GM12865 (cell line): ENCODE measurements at regions not wholly inside any gene's neighbourhood (a gene's known extent, or its start where the extent isn't known, plus 50 kb on each side); places are given as distances from the start of the nearest gene placed in this dataset.

ENCODE experiments used
- DNase-seq: peaks from one replicate; pipeline ENCODE4 v3.0.0; 2010; ENCODE audit warnings: low read depth
- H3K4me3 ChIP-seq: 2 replicates; pipeline ENCODE4 v1.5.1; 2011; ENCODE audit warnings: mild to moderate bottlenecking, low read depth, low read length, control low read depth
- CTCF ChIP-seq: IDR thresholded peaks from 2 replicates; pipeline ENCODE4 v1.5.1; 2011; ENCODE audit warnings: low read length, control low read depth, low read depth, inconsistent platforms; ENCODE audit not compliant: insufficient read depth; ENCODE audit errors: missing control alignments

- H3K4me3 ChIP-seq = peak overlapping the region; percentile 44
- DNase-seq = peak; percentile 90
- TF ChIP-seq CTCF = no peak
Observed at GRCh38 chr1:173410794-173411236, 66.3 kb upstream of the PRDX6 start.

- no peak for TF ChIP-seq CTCF
- no peak overlapping the region for H3K4me3 ChIP-seq
- DNase-seq = peak; percentile 38
Observed at GRCh38 chr1:173411835-173412742, 65.0 kb upstream of the PRDX6 start.

DNA sequence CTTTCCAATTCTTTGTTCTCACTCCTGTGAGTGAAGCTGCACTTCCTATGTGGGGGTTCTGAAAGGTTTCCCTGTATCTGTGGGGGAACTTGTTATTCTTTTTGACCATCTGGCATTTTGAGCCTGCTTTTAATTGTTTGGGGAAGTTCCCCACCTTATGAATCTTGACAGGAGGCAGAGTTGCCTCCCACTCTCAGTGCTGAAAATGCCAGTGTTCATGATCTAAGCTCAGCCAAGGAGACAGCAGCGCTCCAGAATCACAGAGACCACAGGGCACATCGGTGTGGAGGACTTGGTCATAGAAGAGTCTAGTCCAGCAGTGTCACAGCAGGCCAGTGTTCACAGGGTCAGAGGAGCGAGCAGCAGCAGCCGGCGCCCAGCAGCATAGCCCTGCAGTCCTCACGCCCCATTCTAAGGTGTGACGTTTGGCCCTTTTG is 63.8 kb upstream of the PRDX6 start:
- peak; percentile 67 for DNase-seq
- TF ChIP-seq CTCF = no peak
- H3K4me3 ChIP-seq = peak overlapping the region; percentile 50

DNA sequence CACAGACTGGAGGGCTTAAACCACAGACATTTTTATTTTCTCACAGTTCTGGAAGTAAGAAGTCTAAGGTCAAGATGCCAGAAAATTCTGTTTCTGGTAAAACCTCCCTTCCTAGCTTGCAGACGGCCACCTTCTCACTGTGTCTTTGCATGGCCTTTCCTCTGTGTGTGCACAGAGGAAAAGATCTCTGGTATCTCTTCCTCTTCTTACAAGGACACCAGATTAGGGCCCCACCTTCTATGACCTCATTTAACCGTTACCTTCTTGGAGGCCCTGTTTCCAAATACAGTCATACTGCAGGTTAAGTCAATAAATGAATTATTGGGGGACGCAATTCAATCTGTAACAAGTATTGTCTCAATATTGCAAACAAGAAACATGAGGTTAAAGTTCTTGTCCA is 63.0 kb upstream of the PRDX6 start:
- no peak for TF ChIP-seq CTCF
- H3K4me3 ChIP-seq = peak overlapping the region; percentile 50
- DNase-seq = peak; percentile 87

DNA sequence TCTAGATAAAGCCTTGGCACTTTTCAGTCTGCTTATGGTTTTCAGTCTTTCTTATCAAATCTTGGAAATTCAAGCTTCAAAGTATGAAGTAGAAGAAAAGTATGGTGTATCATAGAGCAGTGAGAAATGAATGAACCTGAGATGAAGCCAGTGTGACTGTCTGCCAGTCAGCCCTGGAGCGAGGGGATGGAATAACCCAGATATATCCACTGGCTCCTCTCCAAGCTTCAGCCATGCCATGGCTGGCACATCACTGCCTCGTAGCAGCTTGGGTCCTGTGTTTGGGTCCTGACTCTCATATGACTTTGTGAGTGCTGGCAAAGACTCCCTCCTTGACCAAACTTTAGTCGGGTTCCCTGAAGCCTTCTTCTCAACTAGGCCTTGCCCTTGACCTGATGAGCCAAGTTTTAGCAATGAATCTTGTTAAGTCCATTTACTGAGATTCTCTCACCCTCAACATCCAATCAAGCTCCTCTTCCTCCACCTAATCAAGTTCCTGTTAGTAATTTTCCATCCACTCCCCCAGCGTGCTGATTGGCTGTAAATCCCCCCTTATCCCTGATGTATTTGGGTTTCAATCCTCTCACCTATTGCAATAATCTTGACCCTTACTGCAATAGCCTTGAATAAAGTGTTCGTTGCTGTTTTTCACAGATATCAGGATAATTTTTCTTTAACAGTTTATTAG is 62.5 kb upstream of the PRDX6 start:
- no peak overlapping the region for H3K4me3 ChIP-seq
- no peak for TF ChIP-seq CTCF
- DNase-seq = no peak

GRCh38 chr1:173415490-173415889 is 61.6 kb upstream of the PRDX6 start:
- TF ChIP-seq CTCF = no peak
- peak; percentile 88 for DNase-seq
- H3K4me3 ChIP-seq = peak overlapping the region; percentile 54
